B cell (primary cell): ENCODE measurements at regions not wholly inside any gene's neighbourhood (a gene's known extent, or its start where the extent isn't known, plus 50 kb on each side); places are given as distances from the start of the nearest gene placed in this dataset.

Source experiments
- EZH2 ChIP-seq: IDR thresholded peaks from 2 replicates; pipeline ENCODE4 v1.6.1; 2012; ENCODE audit warnings: borderline replicate concordance, low read depth, mild to moderate bottlenecking, moderate library complexity, low read length; ENCODE audit not compliant: insufficient read depth, poor library complexity, severe bottlenecking
- TF ChIP-seq, protein P1 (sequence below): fragments of 200-600 bp; IDR thresholded peaks from one replicate; pipeline ENCODE4 v1.8.0; 2022; ENCODE audit warnings: antibody characterized with exemption, mild to moderate bottlenecking

DNA sequence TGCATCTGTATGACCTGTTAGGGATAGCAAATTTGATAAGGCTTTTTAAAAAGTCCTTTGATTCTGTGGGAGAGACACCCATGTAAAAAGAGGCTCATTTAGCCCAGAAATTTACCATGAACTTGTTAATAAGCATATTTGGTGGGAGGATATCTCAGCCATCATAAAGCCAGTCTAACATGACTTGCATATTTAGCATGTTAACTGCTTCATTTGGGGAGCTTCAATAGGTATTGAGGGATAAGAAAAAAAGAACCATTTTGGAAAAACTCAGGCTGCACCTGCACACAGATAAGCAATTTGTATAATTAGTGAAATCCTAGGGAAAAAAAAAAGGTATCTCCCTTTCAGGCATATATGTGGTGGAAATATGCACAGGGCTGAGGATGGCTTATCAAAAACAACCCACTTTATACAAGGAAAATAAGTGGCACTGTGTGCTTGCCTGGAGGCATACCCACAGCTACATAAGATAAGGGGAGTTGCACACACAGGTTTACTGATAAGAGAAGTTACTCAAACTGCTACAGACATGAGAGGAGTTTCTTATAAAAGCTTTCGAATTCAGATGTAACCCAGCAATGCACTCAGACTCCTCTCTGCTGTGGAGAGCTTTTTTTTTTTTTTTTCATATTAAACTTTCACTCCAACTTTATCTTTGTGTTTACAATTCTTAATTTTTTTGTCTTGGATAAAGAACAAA, 372.9 kb upstream of the RBMY1B start:
- TF ChIP-seq, protein P1, sequence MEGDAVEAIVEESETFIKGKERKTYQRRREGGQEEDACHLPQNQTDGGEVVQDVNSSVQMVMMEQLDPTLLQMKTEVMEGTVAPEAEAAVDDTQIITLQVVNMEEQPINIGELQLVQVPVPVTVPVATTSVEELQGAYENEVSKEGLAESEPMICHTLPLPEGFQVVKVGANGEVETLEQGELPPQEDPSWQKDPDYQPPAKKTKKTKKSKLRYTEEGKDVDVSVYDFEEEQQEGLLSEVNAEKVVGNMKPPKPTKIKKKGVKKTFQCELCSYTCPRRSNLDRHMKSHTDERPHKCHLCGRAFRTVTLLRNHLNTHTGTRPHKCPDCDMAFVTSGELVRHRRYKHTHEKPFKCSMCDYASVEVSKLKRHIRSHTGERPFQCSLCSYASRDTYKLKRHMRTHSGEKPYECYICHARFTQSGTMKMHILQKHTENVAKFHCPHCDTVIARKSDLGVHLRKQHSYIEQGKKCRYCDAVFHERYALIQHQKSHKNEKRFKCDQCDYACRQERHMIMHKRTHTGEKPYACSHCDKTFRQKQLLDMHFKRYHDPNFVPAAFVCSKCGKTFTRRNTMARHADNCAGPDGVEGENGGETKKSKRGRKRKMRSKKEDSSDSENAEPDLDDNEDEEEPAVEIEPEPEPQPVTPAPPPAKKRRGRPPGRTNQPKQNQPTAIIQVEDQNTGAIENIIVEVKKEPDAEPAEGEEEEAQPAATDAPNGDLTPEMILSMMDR: no peak
- TF ChIP-seq EZH2: no peak
